K562 (cell line): ENCODE measurements at regions not wholly inside any gene's neighbourhood (a gene's known extent, or its start where the extent isn't known, plus 50 kb on each side); places are given as distances from the start of the nearest gene placed in this dataset.

ENCODE experiments used
- ATAC-seq: fragments of 200-7000 bp; cut with Tn5 transposase; 3 replicates; pipeline ENCODE4 v1.9.1; 2020; ENCODE audit warnings: moderate library complexity
- BruUV-seq: library from RNA; stranded (reverse); fragments of 400-500 nt; replicated peaks from 2 replicates; lab custom pipeline; 2021; lab: Mats Ljungman, UMichigan
- CTCF ChIA-PET: fragments of 300-600 bp; formaldehyde crosslinking; extraction: SDS; loops from one replicate; lab custom pipeline; 2021; ENCODE audit warnings: low intra/inter-chr PET ratio; lab: Yijun Ruan, JAX
- POLR2A ChIA-PET: fragments of 300-600, 350-650 bp; sonication (Branson Sonifier 250); formaldehyde crosslinking; extraction: SDS; loops from one replicate; lab custom pipeline; 2021; ENCODE audit warnings: antibody characterized with exemption, inconsistent platforms; lab: Yijun Ruan, JAX
- DNase-seq, 4 experiments: peaks; one replicate each; pipeline versions ENCODE4 v3.0.0 to v3.0.0-alpha.2; 2011 to 2018; ENCODE audit warnings: low spot score in 3 of 4, mixed read lengths in 3 of 4; ENCODE audit errors: extremely low read depth in 1 of 4
- FAIRE-seq: peaks from 2 replicates; lab custom pipeline; 2011; peaks lifted over from hg19 to GRCh38; lab: Jason Lieb, UNC
- H2AFZ ChIP-seq: 2 replicates; pipeline ENCODE4 v1.6.0; 2011; ENCODE audit warnings: low read depth, low read length, control low read depth, inconsistent platforms
- H3K27ac ChIP-seq: fragments of 200-600 bp; 3 replicates; pipeline ENCODE4 v1.8.0; 2011; ENCODE audit warnings: low read depth, mild to moderate bottlenecking, control low read depth, inconsistent platforms, low read length, moderate library complexity, mixed read lengths; ENCODE audit errors: extremely low read depth
- H3K27me3 ChIP-seq, 2 experiments: fragments of 300-600 bp in 1 of 2; 2 replicates in 1 of 2; 3 replicates in 1 of 2; pipeline versions ENCODE4 v1.6.0 to v1.8.0; 2011; ENCODE audit warnings: inconsistent platforms in 2 of 2, low read length in 2 of 2, mild to moderate bottlenecking in 1 of 2, mixed read lengths in 1 of 2, moderate library complexity in 1 of 2; ENCODE audit not compliant: control insufficient read depth in 2 of 2, insufficient read depth in 2 of 2
- H3K36me3 ChIP-seq: fragments of 300-600 bp; 3 replicates; pipeline ENCODE4 v1.8.0; 2011; ENCODE audit warnings: mild to moderate bottlenecking, low read length, inconsistent platforms; ENCODE audit not compliant: control insufficient read depth, insufficient read depth
- H3K4me1 ChIP-seq, 2 experiments: fragments of 200-600 bp in 1 of 2; replicated peaks in 1 of 2; 2 replicates in 1 of 2; 3 replicates in 1 of 2; pipeline versions ENCODE4 v1.5.1 to v1.8.0; 2011; ENCODE audit warnings: inconsistent platforms in 2 of 2, low read length in 2 of 2, mild to moderate bottlenecking in 1 of 2, mixed read lengths in 1 of 2, moderate library complexity in 1 of 2; ENCODE audit not compliant: control insufficient read depth in 2 of 2, insufficient read depth in 2 of 2
- H3K4me2 ChIP-seq: 2 replicates; pipeline ENCODE4 v1.6.1; 2011; ENCODE audit warnings: low read length, control low read depth, inconsistent platforms, mixed read lengths; ENCODE audit not compliant: insufficient read depth
- H3K4me3 ChIP-seq: fragments of 200-600 bp; sonication (generic), shearing (Covaris generic); 2 replicates; pipeline ENCODE4 v1.5.1; 2016; ENCODE audit warnings: control low read depth, inconsistent platforms
- H3K79me2 ChIP-seq: fragments of 200-600 bp; 3 replicates; pipeline ENCODE4 v1.8.0; 2011; ENCODE audit warnings: low read length, inconsistent platforms; ENCODE audit not compliant: control insufficient read depth, insufficient read depth
- H3K9ac ChIP-seq, 2 experiments: 2 replicates each; pipeline versions ENCODE4 v1.6.0 to v1.6.1; 2011; ENCODE audit warnings: low read depth in 2 of 2, low read length in 2 of 2, control low read depth in 1 of 2, inconsistent platforms in 1 of 2, mild to moderate bottlenecking in 1 of 2, mixed read lengths in 1 of 2; ENCODE audit not compliant: insufficient read depth in 1 of 2
- H3K9me1 ChIP-seq: one replicate; pipeline ENCODE4 v1.6.0; 2011; ENCODE audit warnings: inconsistent platforms, mild to moderate bottlenecking, low read length, moderate library complexity; ENCODE audit not compliant: control insufficient read depth, insufficient read depth
- H3K9me3 ChIP-seq: replicated peaks from 2 replicates; pipeline ENCODE4 v1.5.1; 2011; ENCODE audit warnings: low read depth, low read length, inconsistent platforms; ENCODE audit not compliant: control insufficient read depth, insufficient read depth
- H4K20me1 ChIP-seq: replicated peaks from 2 replicates; pipeline ENCODE4 v1.6.1; 2011; ENCODE audit warnings: low read length, inconsistent platforms, mixed read lengths; ENCODE audit not compliant: control insufficient read depth, insufficient read depth
- ASH1L ChIP-seq: fragments of 450-650 bp; IDR thresholded peaks from 2 replicates; pipeline ENCODE4 v1.6.1; 2018; ENCODE audit warnings: borderline replicate concordance, mild to moderate bottlenecking, low read depth; ENCODE audit not compliant: partially characterized antibody
- ILF3 ChIP-seq: fragments of 450-650 bp; IDR thresholded peaks from 2 replicates; pipeline ENCODE4 v1.6.1; 2018; ENCODE audit warnings: antibody characterized with exemption, mild to moderate bottlenecking, moderate library complexity, borderline replicate concordance
- KAT7 ChIP-seq: sonication (generic); formaldehyde crosslinking; IDR thresholded peaks from 2 replicates; pipeline ENCODE4 v1.8.0; 2022; ENCODE audit warnings: missing genetic modification reagents, mild to moderate bottlenecking, borderline replicate concordance
- RBM39 ChIP-seq: fragments of 200-400 bp; formaldehyde crosslinking; optimal IDR thresholded peaks from 2 replicates; pipeline ENCODE3; 2018; ENCODE audit warnings: low read depth, low read length
- TRIM28 ChIP-seq: fragments of 450-650 bp; IDR thresholded peaks from 2 replicates; pipeline ENCODE4 v1.6.1; 2017
- U2AF1 ChIP-seq: fragments of 200-400 bp; formaldehyde crosslinking; optimal IDR thresholded peaks from 2 replicates; pipeline ENCODE3; 2017; ENCODE audit warnings: mild to moderate bottlenecking, low read depth, low read length, moderate library complexity
- U2AF2 ChIP-seq: fragments of 200-400 bp; formaldehyde crosslinking; optimal IDR thresholded peaks from 2 replicates; pipeline ENCODE3; 2017; ENCODE audit warnings: low read depth, mild to moderate bottlenecking, low read length
- ZBED1 ChIP-seq: IDR thresholded peaks from 2 replicates; pipeline ENCODE4 v1.6.1; 2014
- ZNF780A ChIP-seq: fragments of 250-450 bp; sonication (Bioruptor Pico); IDR thresholded peaks from 2 replicates; pipeline ENCODE4 v1.5.0; 2021; ENCODE audit warnings: mild to moderate bottlenecking
- WGBS: fragments of 100-300 bp; shearing (Covaris generic); methylation state at CpG from one replicate; pipeline ENCODE4 v1.1.6; 2016; ENCODE audit warnings: low coverage, mixed read lengths; ENCODE audit not compliant: insufficient coverage; ENCODE audit errors: missing lambda C conversion rate; 5-methylcytosine and 5-hydroxymethylcytosine counted together
- in situ Hi-C: fragments of 300-500 bp; cut with MboI; formaldehyde crosslinking; loops from 4 replicates; pipeline ENCODE4 v1.15.0; 2018; ENCODE audit warnings: inconsistent platforms, mixed read lengths
- intact Hi-C: fragments of 100-400 bp; cut with micrococcal nuclease; formaldehyde crosslinking; loops from 2 replicates; pipeline ENCODE4 v1.14.2; 2022
- TF ChIP-seq, protein P1 (sequence below): fragments of 250-450 bp; sonication (Bioruptor Pico); IDR thresholded peaks from 2 replicates; pipeline ENCODE4 v1.8.0; 2021; ENCODE audit warnings: moderate library complexity, mild to moderate bottlenecking, inconsistent platforms
- TF ChIP-seq, protein P2 (sequence below): fragments of 450-650 bp; IDR thresholded peaks from 2 replicates; pipeline ENCODE4 v1.6.1; 2016; ENCODE audit warnings: borderline replicate concordance
- TF ChIP-seq, protein P3 (sequence below): fragments of 250-450 bp; sonication (Bioruptor Pico); IDR thresholded peaks from 2 replicates; pipeline ENCODE4 v1.4.0; 2020; ENCODE audit warnings: mild to moderate bottlenecking, moderate library complexity
- TF ChIP-seq, protein P4 (sequence below): sonication (generic); formaldehyde crosslinking; IDR thresholded peaks from 2 replicates; pipeline ENCODE4 v1.8.0; 2022; ENCODE audit warnings: missing genetic modification reagents, mild to moderate bottlenecking, borderline replicate concordance

DNA sequence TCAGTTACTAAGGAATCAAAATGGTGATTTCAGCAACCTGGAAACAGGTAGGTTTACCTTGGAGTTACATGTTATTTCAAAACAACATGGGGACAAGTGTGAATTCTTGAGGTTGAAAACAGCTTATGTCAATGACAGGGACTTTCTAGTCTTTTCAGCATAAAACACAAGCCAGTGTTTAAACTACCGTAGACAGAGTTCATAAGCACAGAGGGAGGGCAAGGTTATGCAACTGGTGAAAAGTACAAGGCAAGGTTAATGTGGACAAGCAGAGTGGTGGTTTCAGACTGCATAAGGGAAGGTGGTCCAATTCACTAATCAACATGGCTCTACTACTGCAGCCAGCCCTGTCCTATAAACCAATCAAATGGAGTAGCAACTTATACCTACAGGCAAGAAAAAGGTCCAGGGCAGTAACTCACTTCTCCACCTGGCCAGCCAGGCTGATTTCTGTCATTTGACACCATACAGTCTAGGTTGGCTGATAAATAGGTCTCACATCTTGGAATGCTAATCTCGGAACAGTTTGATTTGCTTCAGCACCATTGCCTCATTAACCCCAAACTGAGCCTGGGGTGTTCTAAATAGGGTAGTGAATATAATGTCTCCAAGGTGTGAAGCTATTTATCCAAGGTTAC is 250.3 kb upstream of the PROX1 start:
- no peaks in the 10 kb centered on the region for H3K4me1 ChIP-seq
- in situ Hi-C loops, result no loop called here
- BruUV-seq, result no TSS peak

More for the DNA sequence above, 250.3 kb upstream of the PROX1 start:
- FAIRE-seq, result no peak
- H3K27me3 ChIP-seq, result no peaks in the 10 kb centered on the region
- H3K9ac ChIP-seq, result no peak overlapping the region
- no peaks in the 10 kb centered on the region for H3K9me1 ChIP-seq
- no peak overlapping the region for H3K27ac ChIP-seq
- no peaks in the 10 kb centered on the region for H3K9me3 ChIP-seq
- no peak for ATAC-seq
- no peaks in the 10 kb centered on the region for H3K36me3 ChIP-seq
- intact Hi-C loops, result no loop called here
- TF ChIP-seq, protein P1, sequence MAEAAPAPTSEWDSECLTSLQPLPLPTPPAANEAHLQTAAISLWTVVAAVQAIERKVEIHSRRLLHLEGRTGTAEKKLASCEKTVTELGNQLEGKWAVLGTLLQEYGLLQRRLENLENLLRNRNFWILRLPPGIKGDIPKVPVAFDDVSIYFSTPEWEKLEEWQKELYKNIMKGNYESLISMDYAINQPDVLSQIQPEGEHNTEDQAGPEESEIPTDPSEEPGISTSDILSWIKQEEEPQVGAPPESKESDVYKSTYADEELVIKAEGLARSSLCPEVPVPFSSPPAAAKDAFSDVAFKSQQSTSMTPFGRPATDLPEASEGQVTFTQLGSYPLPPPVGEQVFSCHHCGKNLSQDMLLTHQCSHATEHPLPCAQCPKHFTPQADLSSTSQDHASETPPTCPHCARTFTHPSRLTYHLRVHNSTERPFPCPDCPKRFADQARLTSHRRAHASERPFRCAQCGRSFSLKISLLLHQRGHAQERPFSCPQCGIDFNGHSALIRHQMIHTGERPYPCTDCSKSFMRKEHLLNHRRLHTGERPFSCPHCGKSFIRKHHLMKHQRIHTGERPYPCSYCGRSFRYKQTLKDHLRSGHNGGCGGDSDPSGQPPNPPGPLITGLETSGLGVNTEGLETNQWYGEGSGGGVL (CRISPR knock-in tag), result no peak
- TF ChIP-seq ASH1L (no peak), KAT7 (CRISPR knock-in tag) (no peak), ILF3 (no peak), RBM39 (no peak), TRIM28 (no peak), ZBED1 (no peak), U2AF2 (no peak), U2AF1 (no peak), ZNF780A (CRISPR knock-in tag) (no peak)
- TF ChIP-seq, protein P2, sequence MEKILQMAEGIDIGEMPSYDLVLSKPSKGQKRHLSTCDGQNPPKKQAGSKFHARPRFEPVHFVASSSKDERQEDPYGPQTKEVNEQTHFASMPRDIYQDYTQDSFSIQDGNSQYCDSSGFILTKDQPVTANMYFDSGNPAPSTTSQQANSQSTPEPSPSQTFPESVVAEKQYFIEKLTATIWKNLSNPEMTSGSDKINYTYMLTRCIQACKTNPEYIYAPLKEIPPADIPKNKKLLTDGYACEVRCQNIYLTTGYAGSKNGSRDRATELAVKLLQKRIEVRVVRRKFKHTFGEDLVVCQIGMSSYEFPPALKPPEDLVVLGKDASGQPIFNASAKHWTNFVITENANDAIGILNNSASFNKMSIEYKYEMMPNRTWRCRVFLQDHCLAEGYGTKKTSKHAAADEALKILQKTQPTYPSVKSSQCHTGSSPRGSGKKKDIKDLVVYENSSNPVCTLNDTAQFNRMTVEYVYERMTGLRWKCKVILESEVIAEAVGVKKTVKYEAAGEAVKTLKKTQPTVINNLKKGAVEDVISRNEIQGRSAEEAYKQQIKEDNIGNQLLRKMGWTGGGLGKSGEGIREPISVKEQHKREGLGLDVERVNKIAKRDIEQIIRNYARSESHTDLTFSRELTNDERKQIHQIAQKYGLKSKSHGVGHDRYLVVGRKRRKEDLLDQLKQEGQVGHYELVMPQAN, result no peak
- TF ChIP-seq, protein P3, sequence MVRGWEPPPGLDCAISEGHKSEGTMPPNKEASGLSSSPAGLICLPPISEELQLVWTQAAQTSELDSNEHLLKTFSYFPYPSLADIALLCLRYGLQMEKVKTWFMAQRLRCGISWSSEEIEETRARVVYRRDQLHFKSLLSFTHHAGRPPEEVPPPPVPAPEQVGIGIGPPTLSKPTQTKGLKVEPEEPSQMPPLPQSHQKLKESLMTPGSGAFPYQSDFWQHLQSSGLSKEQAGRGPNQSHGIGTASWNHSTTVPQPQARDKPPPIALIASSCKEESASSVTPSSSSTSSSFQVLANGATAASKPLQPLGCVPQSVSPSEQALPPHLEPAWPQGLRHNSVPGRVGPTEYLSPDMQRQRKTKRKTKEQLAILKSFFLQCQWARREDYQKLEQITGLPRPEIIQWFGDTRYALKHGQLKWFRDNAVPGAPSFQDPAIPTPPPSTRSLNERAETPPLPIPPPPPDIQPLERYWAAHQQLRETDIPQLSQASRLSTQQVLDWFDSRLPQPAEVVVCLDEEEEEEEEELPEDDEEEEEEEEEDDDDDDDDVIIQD, result no peak
- TF ChIP-seq, protein P4, sequence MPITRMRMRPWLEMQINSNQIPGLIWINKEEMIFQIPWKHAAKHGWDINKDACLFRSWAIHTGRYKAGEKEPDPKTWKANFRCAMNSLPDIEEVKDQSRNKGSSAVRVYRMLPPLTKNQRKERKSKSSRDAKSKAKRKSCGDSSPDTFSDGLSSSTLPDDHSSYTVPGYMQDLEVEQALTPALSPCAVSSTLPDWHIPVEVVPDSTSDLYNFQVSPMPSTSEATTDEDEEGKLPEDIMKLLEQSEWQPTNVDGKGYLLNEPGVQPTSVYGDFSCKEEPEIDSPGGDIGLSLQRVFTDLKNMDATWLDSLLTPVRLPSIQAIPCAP, result no peak
- no peak overlapping the region for H2AFZ ChIP-seq
- 0% methylated on average over 2 of the region's 2 CpGs for WGBS
- DNase-seq, result no peak
- POLR2A ChIA-PET, result interaction anchor here (1.0 kb wide), 1 partner anchor 39 kb away, joined by 3 read pairs; no protein-coding TSS in a partner anchor
- H4K20me1 ChIP-seq, result no peaks in the 10 kb centered on the region
- no peak overlapping the region for H3K4me3 ChIP-seq
- CTCF ChIA-PET, result no interaction called here
- no peaks in the 10 kb centered on the region for H3K79me2 ChIP-seq
- no peak overlapping the region for H3K4me2 ChIP-seq
